Neuron (in vitro differentiated cells): ENCODE measurements at regions not wholly inside any gene's neighbourhood (a gene's known extent, or its start where the extent isn't known, plus 50 kb on each side); places are given as distances from the start of the nearest gene placed in this dataset.
"Not testable (repeated sequence)": the region's sequence is repeated elsewhere in the genome, so short reads cannot be mapped to it uniquely, and the experiment has no call there.

ENCODE experiments used
- H2AFZ ChIP-seq: one replicate; pipeline ENCODE4 v1.6.1; 2013; ENCODE audit warnings: low read depth, mild to moderate bottlenecking, inconsistent platforms, low read length, moderate library complexity
- H3K27me3 ChIP-seq: one replicate; pipeline ENCODE4 v1.6.1; 2013; ENCODE audit warnings: low read length; ENCODE audit not compliant: insufficient read depth
- H3K36me3 ChIP-seq: one replicate; pipeline ENCODE4 v1.6.1; 2013; ENCODE audit warnings: low read length; ENCODE audit not compliant: insufficient read depth
- H3K4me1 ChIP-seq: one replicate; pipeline ENCODE4 v1.6.1; 2013; ENCODE audit warnings: low read length; ENCODE audit not compliant: insufficient read depth
- H3K4me3 ChIP-seq: 2 replicates; pipeline ENCODE4 v1.5.1; 2013; ENCODE audit warnings: mild to moderate bottlenecking, low read length, moderate library complexity
- H3K9me3 ChIP-seq: one replicate; pipeline ENCODE4 v1.6.1; 2013; ENCODE audit warnings: low read length

DNA sequence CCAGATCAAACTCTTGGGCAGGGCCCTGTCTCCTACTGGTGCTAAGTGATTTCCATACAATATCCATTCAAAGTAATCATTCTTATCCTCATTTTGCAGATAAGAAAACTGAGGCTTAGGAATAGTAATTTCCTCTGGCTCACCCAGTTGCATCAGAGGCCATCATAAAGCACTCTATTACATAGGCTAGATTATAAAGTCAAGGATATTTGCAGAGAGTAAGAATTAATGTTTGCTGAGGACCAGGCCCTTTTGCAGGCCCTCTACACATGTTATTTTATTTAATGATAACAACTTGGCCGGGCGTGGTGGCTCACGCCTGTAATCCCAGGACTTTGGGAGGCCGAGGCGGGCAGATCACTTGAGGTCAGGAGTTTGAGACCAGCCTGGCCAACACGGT, 316.8 kb downstream of the ZNF674 start:
- Histone ChIP-seq H3K9me3 (no peaks in the 10 kb centered on the region), H3K4me1 (no peaks in the 10 kb centered on the region), H3K27me3 (no peaks in the 10 kb centered on the region), H3K4me3 (no peak overlapping the region), H2AFZ (no peak overlapping the region), H3K36me3 (no peaks in the 10 kb centered on the region)

DNA sequence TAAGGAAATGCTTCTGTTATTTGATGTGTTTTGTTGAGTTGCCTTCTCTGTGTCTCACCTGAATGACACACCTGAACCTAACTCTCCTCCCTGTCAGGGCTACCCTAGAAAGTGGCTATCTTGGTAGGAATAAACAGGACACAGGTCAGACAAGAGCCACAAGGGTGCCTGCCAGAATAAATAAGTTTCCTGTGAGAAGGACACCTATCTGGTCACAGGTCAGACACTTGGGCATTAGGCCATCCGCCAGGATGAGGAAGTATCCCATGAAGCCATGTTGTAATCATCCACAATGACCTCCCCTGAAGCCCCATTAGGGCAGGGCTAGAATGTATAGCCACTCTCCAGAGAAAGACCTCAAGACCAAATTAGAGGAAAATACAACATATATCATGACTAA, 318.8 kb downstream of the ZNF674 start:
- no peaks in the 10 kb centered on the region for H3K9me3 ChIP-seq

DNA sequence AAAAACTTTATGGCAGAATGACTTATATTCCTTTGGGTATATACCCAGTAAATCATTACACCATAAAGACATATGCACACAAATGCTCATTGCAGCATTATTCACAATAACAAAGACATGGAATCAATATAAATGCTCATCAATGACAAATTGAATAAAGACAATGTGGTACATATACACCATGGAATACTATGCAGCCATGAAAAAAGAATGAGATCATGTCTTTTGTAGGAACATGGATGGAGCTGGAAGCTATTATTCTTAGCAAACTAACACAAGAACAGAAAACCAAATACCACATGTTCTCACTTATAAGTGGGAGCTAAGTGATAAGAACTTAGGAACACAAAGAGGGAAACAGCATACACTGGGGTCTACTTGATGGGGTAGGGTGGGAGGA, 321.7 kb downstream of the ZNF674 start:
- H3K9me3 ChIP-seq, H2AFZ ChIP-seq, H3K36me3 ChIP-seq, H3K4me1 ChIP-seq, H3K27me3 ChIP-seq, H3K4me3 ChIP-seq: not testable (repeated sequence)

More for the DNA sequence above, 318.8 kb downstream of the ZNF674 start:
- Histone ChIP-seq H3K4me1 (no peaks in the 10 kb centered on the region), H2AFZ (no peak overlapping the region), H3K27me3 (no peaks in the 10 kb centered on the region), H3K36me3 (no peaks in the 10 kb centered on the region), H3K4me3 (no peak overlapping the region)

DNA sequence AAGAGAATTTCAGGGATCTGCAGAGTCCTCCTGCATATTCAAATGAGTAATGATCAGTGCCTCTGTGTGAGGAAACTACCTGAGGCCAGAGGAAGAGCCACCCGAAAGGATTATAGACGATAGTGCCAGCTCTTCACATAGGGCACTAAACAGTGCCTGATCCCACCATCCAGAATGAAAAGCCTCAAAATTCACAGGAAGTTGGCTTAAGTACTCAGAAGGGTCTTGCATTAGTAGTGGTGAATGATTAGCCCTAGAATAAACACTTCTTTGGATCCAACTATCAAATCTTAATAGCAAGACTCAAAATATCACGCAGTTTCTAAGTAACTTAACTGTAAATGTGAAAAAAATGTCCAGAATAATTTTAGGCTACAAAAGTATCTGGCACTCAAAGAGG, 324.4 kb downstream of the ZNF674 start:
- Histone ChIP-seq H3K27me3 (no peaks in the 10 kb centered on the region), H3K36me3 (no peaks in the 10 kb centered on the region), H3K4me1 (no peaks in the 10 kb centered on the region), H2AFZ (no peak overlapping the region), H3K9me3 (no peaks in the 10 kb centered on the region), H3K4me3 (no peak overlapping the region)

DNA sequence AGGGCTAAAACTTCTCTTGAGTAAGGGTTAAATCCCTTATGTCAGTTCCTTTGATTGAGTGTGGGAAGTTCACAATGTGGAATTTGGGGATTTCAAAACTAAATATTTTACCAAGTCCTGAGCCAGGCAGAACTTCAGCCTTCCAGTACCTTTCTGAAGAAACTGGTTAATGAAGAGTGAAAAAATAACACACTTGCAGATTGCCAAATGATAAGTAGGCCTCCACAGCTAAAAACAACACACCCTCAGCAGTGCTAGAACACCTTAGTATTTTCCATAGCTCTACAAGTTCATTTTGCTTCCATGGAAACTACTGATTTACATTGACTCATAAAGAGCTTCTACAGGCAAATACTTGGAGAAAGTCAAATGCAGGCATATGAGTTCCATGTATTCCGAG, 326.8 kb downstream of the ZNF674 start:
- Histone ChIP-seq H3K4me1 (no peaks in the 10 kb centered on the region), H3K27me3 (no peaks in the 10 kb centered on the region), H3K36me3 (no peaks in the 10 kb centered on the region), H3K9me3 (no peaks in the 10 kb centered on the region), H2AFZ (no peak overlapping the region), H3K4me3 (no peak overlapping the region)

DNA sequence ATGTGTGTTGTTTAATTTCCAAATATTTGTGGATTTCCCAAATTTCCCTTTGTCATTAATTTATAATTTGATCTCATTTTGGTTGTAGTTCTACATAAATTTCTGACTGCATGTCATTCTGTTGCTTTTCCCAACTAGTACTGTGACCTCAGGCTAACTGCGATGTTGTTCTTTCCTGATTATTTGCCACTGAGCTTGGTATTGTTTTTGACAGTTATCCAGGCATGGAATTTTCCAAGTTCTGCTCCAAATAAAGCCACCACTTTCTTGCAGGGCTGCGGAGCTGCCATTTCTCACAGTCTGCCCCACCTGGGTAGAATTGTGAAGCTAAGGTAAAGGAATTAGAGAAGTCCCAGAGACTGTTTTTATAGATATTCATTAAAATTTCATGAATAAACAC, 328.8 kb downstream of the ZNF674 start:
- Histone ChIP-seq H3K4me3 (no peak overlapping the region), H3K27me3 (no peaks in the 10 kb centered on the region), H3K9me3 (no peaks in the 10 kb centered on the region), H3K4me1 (no peaks in the 10 kb centered on the region), H3K36me3 (no peaks in the 10 kb centered on the region), H2AFZ (no peak overlapping the region)

DNA sequence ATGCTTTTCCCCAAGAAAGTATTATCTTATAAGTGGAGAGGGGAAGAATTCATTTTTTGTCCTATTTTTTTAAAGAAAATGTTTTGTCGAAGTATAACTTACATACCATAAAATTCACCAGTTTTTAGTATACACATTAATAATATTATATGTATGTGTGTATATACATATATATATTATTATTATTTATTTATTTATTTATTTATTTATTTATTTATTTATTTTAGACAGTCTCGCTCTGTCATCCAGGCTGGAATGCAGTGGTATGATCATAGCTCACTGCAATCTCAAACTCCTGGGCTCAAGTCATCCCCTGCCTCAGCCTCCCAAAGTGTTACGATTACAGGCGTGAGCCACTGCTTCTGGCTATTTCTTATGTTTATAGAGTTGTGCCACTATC, 334.1 kb downstream of the ZNF674 start:
- H3K4me1 ChIP-seq = no peaks in the 10 kb centered on the region
- no peaks in the 10 kb centered on the region for H3K36me3 ChIP-seq
- no peaks in the 10 kb centered on the region for H3K9me3 ChIP-seq
- H3K4me3 ChIP-seq = no peak overlapping the region
- H2AFZ ChIP-seq = no peak overlapping the region
- no peaks in the 10 kb centered on the region for H3K27me3 ChIP-seq

DNA sequence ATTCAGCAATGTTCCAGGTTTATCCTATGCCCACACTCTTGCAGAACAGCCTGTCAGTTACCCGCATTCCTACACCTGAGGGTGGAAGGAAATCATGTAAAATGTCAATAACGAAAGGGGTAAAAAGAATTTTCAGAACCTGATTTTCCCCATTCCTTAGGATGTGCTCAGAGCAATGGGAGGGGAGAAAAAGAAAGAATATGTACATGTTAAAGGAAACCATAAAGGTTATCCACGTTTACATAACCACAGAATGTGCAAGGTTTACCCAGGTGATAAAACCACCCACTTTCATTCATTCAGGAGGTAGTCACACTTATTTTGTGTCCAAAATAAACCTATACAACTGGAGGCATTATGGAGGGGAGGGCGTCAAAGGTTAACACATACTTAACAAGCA, 335.5 kb downstream of the ZNF674 start:
- no peaks in the 10 kb centered on the region for H3K36me3 ChIP-seq
- no peak overlapping the region for H3K4me3 ChIP-seq
- no peaks in the 10 kb centered on the region for H3K4me1 ChIP-seq
- no peaks in the 10 kb centered on the region for H3K9me3 ChIP-seq
- H2AFZ ChIP-seq = no peak overlapping the region
- no peaks in the 10 kb centered on the region for H3K27me3 ChIP-seq

DNA sequence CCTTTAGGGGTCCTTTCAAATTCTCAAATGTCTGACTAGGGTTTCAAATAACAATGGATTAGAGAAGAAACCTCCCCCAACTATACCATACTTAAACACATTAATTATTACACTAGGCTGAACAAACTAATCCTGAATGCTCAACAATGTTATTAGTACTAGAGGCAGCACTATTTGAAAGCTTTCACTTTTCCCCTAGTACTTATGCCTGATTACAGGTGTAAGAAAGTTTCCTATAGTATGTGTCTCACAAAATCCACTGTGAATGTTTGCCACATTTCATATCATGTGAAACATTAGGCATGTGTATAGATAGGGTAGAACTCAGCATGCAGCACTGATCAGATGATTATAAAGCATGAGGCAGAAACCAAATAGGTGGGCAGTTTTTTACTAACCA, 336.2 kb downstream of the ZNF674 start:
- no peaks in the 10 kb centered on the region for H3K4me1 ChIP-seq
- H3K27me3 ChIP-seq = no peaks in the 10 kb centered on the region
- no peak overlapping the region for H3K4me3 ChIP-seq
- no peak overlapping the region for H2AFZ ChIP-seq
- no peaks in the 10 kb centered on the region for H3K36me3 ChIP-seq
- H3K9me3 ChIP-seq = no peaks in the 10 kb centered on the region

DNA sequence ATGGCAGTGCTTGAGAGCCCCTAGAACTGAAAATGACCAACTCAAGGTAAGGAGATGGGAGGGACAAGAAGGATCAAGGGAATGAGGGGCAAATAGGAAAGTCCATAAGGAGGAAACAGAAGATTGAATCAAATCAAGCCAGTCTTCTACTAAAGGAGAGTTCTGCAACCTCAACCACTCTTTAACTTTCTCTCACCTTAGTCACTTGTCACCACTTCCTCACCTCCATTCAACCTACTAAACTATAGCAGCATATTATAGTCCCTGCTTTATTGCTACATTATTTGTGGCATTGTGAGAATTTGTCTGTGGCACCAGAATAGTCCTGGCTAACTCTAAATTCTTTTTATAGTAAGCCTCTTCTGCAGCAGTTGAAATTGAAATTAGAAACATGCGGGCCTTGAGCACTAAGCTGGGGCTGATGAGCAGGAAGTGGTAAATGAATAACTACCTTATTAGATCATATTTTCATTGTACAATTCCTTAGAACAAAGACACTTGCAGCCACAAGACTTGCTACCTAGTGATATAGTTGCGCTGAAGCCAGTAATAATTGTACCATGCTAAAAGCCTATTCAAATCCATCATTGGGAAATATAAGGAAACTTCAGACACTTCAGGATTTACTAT, 336.9 kb downstream of the ZNF674 start:
- Histone ChIP-seq H3K27me3 (no peaks in the 10 kb centered on the region), H3K4me1 (no peaks in the 10 kb centered on the region), H3K36me3 (no peaks in the 10 kb centered on the region), H3K9me3 (no peaks in the 10 kb centered on the region), H2AFZ (no peak overlapping the region), H3K4me3 (no peak overlapping the region)

DNA sequence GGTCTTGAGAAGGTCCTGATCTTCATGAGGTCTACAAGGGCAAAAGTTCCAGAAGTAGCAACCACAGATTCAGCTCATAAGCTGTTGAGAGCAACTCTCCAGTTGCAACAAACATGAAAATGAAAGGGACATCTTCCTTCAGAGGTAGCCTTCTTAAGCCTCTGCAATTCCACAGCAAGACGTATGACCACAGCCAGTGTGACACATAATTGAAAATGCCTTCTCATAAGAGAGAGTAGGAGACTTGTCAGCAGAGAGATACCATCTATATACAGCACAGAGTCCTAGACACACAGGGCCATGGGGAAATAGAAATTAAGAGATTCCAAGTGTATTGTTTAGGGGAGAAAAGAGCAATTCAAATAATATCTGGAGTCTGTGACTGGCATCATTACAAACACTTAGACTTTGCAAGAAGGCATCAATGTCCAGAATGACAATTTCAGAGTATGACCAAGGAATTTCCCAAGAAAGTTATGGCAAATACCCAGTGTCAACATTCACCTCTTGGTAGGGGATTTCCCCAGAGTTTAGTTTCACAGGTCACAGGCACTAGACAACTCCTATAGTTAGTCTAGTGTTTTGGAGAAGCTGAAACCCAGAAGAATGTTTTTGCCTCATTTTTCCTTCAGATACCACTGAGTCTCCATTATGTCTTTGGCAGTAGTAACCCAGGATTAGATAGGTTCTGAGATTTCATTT, 340.3 kb downstream of the ZNF674 start:
- Histone ChIP-seq H3K9me3 (no peaks in the 10 kb centered on the region), H3K27me3 (no peaks in the 10 kb centered on the region), H2AFZ (no peak overlapping the region), H3K4me1 (no peaks in the 10 kb centered on the region), H3K4me3 (no peak overlapping the region), H3K36me3 (no peaks in the 10 kb centered on the region)

DNA sequence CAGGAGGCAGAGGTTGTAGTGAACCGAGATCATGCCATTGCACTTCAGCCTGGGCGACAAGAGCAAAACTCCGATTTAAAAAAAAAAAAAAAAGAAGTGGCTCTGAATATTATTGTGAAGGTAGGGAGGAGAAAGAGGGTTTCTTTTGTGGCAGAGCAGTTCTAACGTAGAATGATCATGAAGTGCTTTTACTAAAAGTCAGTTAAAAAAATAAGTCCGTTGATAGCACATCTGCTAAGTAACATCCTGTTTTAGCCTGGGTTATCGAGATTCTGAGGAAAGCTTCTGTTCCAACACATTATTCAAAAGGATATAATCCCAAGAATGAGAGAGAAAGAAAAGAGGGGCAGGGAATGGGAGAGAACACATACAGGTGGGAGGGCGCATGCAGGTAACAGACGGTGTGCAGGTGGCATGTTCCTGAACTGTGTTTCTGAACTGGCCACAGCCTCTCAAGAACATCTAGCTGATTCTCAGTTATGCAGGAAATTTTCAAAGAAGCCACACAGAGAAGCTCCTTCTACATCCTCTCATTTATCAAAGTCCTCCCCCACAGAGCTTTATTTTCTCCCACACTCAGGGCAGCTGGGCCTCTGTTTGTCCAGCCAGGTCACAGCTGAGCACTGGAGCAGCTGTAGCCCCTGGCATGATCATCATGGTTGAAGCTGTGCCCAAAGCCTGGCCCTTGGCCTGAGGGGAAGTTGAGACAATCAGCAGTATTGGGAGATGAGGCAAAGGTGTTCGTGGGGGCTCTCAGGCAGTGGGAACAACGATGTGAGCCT, 342.3 kb downstream of the ZNF674 start:
- Histone ChIP-seq H3K4me1 (no peaks in the 10 kb centered on the region), H3K9me3 (no peaks in the 10 kb centered on the region), H2AFZ (no peak overlapping the region), H3K36me3 (no peaks in the 10 kb centered on the region), H3K27me3 (no peaks in the 10 kb centered on the region), H3K4me3 (no peak overlapping the region)

DNA sequence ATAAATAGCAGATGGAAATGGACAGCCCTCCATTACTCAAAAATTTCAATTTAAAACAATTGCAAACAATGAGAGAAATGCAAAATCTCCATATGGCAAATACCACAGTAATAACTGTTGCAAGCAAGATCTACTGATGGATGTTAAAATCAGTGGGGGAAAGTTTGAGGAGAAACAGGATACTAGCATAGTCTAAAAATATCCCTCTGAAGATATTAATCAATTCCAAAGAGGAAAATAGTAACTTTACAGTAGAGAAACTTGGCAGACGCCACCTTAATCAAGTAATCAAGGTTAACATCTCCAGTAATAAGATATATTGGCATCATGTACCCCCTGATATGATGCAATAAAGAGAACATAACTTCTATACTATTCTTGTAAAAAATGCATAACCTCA, 344.8 kb downstream of the ZNF674 start:
- Histone ChIP-seq H3K27me3 (no peaks in the 10 kb centered on the region), H3K4me3 (no peak overlapping the region), H3K4me1 (no peaks in the 10 kb centered on the region), H3K9me3 (no peaks in the 10 kb centered on the region), H2AFZ (no peak overlapping the region), H3K36me3 (no peaks in the 10 kb centered on the region)
